Suprapubic skin (tissue), 4 donors: ENCODE measurements at regions not wholly inside any gene's neighbourhood (a gene's known extent, or its start where the extent isn't known, plus 50 kb on each side); places are given as distances from the start of the nearest gene placed in this dataset.

Source experiments
- DNase-seq, 2 donors: peaks; one replicate each; pipeline ENCODE4 v3.0.0-alpha.2; 2019; ENCODE audit warnings: low spot score in 2 of 2
- H3K27ac ChIP-seq: fragments of 200-600 bp; sonication (generic); one replicate; pipeline ENCODE4 v1.5.1; 2019
- H3K27me3 ChIP-seq: fragments of 200-600 bp; sonication (generic); one replicate; pipeline ENCODE4 v1.5.1; 2019
- H3K36me3 ChIP-seq: fragments of 200-600 bp; sonication (generic); one replicate; pipeline ENCODE4 v1.5.1; 2019
- H3K4me1 ChIP-seq: fragments of 200-600 bp; sonication (generic); one replicate; pipeline ENCODE4 v1.5.1; 2019
- H3K4me3 ChIP-seq: fragments of 200-600 bp; sonication (generic); one replicate; pipeline ENCODE4 v1.5.1; 2019; ENCODE audit warnings: mild to moderate bottlenecking
- H3K9me3 ChIP-seq: fragments of 200-600 bp; sonication (generic); one replicate; pipeline ENCODE4 v1.5.1; 2019
- EP300 ChIP-seq: sonication (generic); formaldehyde crosslinking; IDR thresholded peaks from one replicate; pipeline ENCODE4 v1.6.1; 2017; ENCODE audit warnings: antibody characterized with exemption
- POLR2A ChIP-seq, 2 donors: fragments of 450-650 bp; IDR thresholded peaks; one replicate each; pipeline ENCODE4 v1.6.1; 2017; ENCODE audit warnings: antibody characterized with exemption in 2 of 2, mild to moderate bottlenecking in 2 of 2, moderate library complexity in 2 of 2
- POLR2AphosphoS5 ChIP-seq, 3 donors: sonication (generic); formaldehyde crosslinking; IDR thresholded peaks; one replicate each; pipeline ENCODE4 v1.6.1; 2017; ENCODE audit warnings: antibody characterized with exemption in 3 of 3
- WGBS: methylation state at CpG from one replicate; pipeline ENCODE4 v1.1.5; 2018; 5-methylcytosine and 5-hydroxymethylcytosine counted together
- TF ChIP-seq, protein P1 (sequence below), 2 donors: fragments of 200-600 bp in 1 of 2; fragments of 450-650 bp in 1 of 2; sonication (generic) in 1 of 2; IDR thresholded peaks; one replicate each; pipeline ENCODE4 v1.5.1; 2016 to 2019; ENCODE audit warnings: antibody characterized with exemption in 2 of 2, mild to moderate bottlenecking in 1 of 2, moderate library complexity in 1 of 2

- whole genome bisulfite sequencing: 46% methylated on average over 3 of the region's 3 CpGs
- no peak overlapping the region for H3K4me3 ChIP-seq
- no peak for DNase-seq
These were observed 310.4 kb downstream of the SPRY2 start for GRCh38 chr13:80030491-80030890.

GRCh38 chr13:80029170-80029569 lies 311.8 kb downstream of the SPRY2 start:
- Histone ChIP-seq H3K4me3 (no peak overlapping the region), H3K27ac (no peak overlapping the region), H3K9me3 (no peaks in the 10 kb centered on the region), H3K4me1 (no peaks in the 10 kb centered on the region), H3K27me3 (no peaks in the 10 kb centered on the region), H3K36me3 (no peaks in the 10 kb centered on the region)
- WGBS: 83% methylated on average over 2 of the region's 2 CpGs
- no peak for DNase-seq
- no peak for TF ChIP-seq EP300
- TF ChIP-seq, protein P1, sequence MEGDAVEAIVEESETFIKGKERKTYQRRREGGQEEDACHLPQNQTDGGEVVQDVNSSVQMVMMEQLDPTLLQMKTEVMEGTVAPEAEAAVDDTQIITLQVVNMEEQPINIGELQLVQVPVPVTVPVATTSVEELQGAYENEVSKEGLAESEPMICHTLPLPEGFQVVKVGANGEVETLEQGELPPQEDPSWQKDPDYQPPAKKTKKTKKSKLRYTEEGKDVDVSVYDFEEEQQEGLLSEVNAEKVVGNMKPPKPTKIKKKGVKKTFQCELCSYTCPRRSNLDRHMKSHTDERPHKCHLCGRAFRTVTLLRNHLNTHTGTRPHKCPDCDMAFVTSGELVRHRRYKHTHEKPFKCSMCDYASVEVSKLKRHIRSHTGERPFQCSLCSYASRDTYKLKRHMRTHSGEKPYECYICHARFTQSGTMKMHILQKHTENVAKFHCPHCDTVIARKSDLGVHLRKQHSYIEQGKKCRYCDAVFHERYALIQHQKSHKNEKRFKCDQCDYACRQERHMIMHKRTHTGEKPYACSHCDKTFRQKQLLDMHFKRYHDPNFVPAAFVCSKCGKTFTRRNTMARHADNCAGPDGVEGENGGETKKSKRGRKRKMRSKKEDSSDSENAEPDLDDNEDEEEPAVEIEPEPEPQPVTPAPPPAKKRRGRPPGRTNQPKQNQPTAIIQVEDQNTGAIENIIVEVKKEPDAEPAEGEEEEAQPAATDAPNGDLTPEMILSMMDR (IDR thresholded peaks at IDR 0.05): no peak
- TF ChIP-seq POLR2A (IDR thresholded peaks at IDR 0.05): no peak
- TF ChIP-seq POLR2AphosphoS5 (IDR thresholded peaks at IDR 0.05): no peak

More at GRCh38 chr13:80030491-80030890, 310.4 kb downstream of the SPRY2 start:
- no peak for TF ChIP-seq POLR2AphosphoS5 (IDR thresholded peaks at IDR 0.05)
- TF ChIP-seq, protein P1 (IDR thresholded peaks at IDR 0.05): no peak
- TF ChIP-seq POLR2A (IDR thresholded peaks at IDR 0.05): no peak
- no peak for TF ChIP-seq EP300
- Histone ChIP-seq H3K36me3 (no peaks in the 10 kb centered on the region), H3K4me1 (no peaks in the 10 kb centered on the region), H3K9me3 (no peaks in the 10 kb centered on the region), H3K27me3 (no peaks in the 10 kb centered on the region), H3K27ac (no peak overlapping the region)

DNA sequence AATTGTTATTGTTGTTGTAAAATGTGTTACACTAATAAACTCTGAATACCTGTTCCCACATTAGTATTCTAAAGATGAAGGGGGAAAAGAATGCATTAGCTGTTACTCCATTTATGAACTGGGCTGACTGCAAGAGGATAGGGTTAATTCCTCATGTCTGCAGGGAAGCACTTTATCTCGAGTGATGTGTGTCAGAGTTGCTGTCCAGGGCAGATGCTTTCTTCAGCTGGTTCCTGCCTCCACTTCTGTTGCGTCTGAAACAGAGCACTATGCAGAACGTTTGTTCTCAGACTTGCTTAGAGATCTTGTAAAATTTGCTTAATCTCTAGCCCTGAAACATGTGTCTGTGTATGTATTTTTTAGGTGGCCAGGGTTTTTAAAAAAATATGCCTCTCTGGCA lies 318.8 kb downstream of the SPRY2 start:
- TF ChIP-seq POLR2A (IDR thresholded peaks at IDR 0.05): no peak
- no peaks in the 10 kb centered on the region for H3K4me1 ChIP-seq
- 45% methylated on average over 3 of the region's 3 CpGs for WGBS
- no peak for DNase-seq
- no peaks in the 10 kb centered on the region for H3K36me3 ChIP-seq
- H3K4me3 ChIP-seq: no peak overlapping the region
- H3K27me3 ChIP-seq: no peaks in the 10 kb centered on the region
- no peaks in the 10 kb centered on the region for H3K9me3 ChIP-seq
- H3K27ac ChIP-seq: no peak overlapping the region

DNA sequence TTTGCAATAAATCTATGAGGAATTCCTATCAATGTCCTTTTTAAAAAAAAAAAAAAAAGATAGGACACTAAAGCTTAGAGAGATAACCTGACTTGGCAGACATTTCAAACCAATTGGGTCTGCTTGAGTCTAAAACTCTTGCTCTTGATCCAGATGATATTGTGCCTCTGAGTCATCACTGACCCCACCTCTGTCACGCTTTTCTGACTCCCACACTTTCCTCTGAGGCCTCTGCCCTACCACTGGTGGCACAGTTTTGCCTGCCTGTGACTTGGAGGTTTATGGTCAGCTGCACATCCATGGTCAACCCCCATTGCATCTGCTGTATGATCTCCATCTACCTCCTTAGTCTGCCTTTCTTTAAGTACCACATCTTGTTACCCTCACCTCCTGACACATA lies 328.7 kb downstream of the SPRY2 start:
- Histone ChIP-seq H3K9me3 (no peaks in the 10 kb centered on the region), H3K27ac (no peak overlapping the region), H3K27me3 (no peaks in the 10 kb centered on the region), H3K4me3 (no peak overlapping the region), H3K4me1 (peaks cover 10% of the 10 kb centered on the region), H3K36me3 (no peaks in the 10 kb centered on the region)
- WGBS: 15% methylated on average over 1 of the region's 1 CpG
- no peak for DNase-seq
- TF ChIP-seq POLR2A (IDR thresholded peaks at IDR 0.05): no peak
- TF ChIP-seq, protein P1 (IDR thresholded peaks at IDR 0.05): no peak

DNA sequence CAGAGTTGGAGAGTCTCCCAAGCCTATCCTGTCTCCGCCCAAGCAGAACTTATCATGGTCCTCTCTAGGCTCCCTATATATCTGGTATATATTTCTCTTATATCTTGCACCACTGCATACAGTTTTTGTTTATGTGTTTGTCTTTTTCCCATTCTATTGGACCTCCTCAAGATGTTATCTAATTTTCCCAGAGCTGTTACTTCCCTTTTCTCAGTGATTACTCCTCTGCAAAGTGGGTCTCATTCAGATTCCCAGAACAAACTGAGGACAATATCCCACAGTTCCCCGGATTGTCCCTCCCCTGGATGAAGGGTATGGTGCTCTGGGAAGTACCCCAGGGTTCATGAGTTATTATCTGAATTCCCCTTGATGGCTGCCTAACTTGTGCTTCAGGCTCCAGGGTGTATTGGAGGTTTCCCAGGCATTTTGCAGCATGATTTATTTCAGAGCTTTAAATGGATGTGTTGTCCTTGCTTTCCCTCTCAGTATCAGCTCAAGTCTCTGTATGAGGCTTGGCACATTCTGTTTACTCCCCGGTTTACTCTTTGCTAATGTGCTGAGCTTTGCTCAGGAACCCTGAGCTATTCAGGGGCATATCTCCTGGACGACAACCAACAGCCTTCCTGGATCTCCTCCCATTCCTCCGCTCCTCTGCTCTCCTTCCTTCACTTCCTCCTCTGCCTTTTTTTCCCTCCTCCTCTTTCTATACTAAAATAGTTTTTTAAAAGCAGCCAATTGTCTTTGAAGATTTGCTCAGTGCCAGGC lies 329.3 kb downstream of the SPRY2 start:
- Histone ChIP-seq H3K27me3 (no peaks in the 10 kb centered on the region), H3K36me3 (no peaks in the 10 kb centered on the region), H3K4me3 (no peak overlapping the region), H3K4me1 (peaks cover 10% of the 10 kb centered on the region), H3K9me3 (no peaks in the 10 kb centered on the region), H3K27ac (no peak overlapping the region)
- TF ChIP-seq, protein P1 (IDR thresholded peaks at IDR 0.05): no peak
- TF ChIP-seq POLR2A (IDR thresholded peaks at IDR 0.05): no peak
- TF ChIP-seq EP300: no peak
- TF ChIP-seq POLR2AphosphoS5 (IDR thresholded peaks at IDR 0.05): no peak
- WGBS: 35% methylated on average over 5 of the region's 5 CpGs
- DNase-seq: no peak

GRCh38 chr13:80010846-80011245 lies 330.1 kb downstream of the SPRY2 start:
- peaks cover 10% of the 10 kb centered on the region for H3K4me1 ChIP-seq
- TF ChIP-seq EP300 (no peak), POLR2AphosphoS5 (IDR thresholded peaks at IDR 0.05) (no peak), POLR2A (IDR thresholded peaks at IDR 0.05) (no peak)
- TF ChIP-seq, protein P1 (IDR thresholded peaks at IDR 0.05): no peak
- no peaks in the 10 kb centered on the region for H3K36me3 ChIP-seq
- WGBS: 88% methylated on average over 4 of the region's 4 CpGs
- H3K27me3 ChIP-seq: no peaks in the 10 kb centered on the region
- H3K4me3 ChIP-seq: no peak overlapping the region
- H3K9me3 ChIP-seq: no peaks in the 10 kb centered on the region
- H3K27ac ChIP-seq: no peak overlapping the region
- no peak for DNase-seq
